ENCODE measurements at regions not wholly inside any gene's neighbourhood (a gene's known extent, or its start where the extent isn't known, plus 50 kb on each side); places are given as distances from the start of the nearest gene placed in this dataset.

GRCh38 chr4:119894650-119895208 is 171.9 kb downstream of the MAD2L1 start:
- H2AFZ ChIP-seq (replicated peaks; ENCODE audit: low read length, poor library complexity), result no peak overlapping the region
- no peak overlapping the region for H4K91ac ChIP-seq (ENCODE audit: insufficient read depth, low read depth, low read length)
- in situ Hi-C loops (cut with MboI; ENCODE audit: low sequenced_read_pairs), result no loop called here
- TF ChIP-seq FOS (IDR thresholded peaks at IDR 0.05; ENCODE audit: low read depth, low read length), result no peak
- TF ChIP-seq NFE2L2 (IDR thresholded peaks at IDR 0.05; ENCODE audit: low read depth, low read length), result no peak
- TF ChIP-seq MXI1 (IDR thresholded peaks at IDR 0.05; ENCODE audit: borderline replicate concordance, low read depth, low read length), result no peak
- no peak for TF ChIP-seq USF2 (IDR thresholded peaks at IDR 0.05; ENCODE audit: low read depth, low read length)
- no peak for TF ChIP-seq SMC3 (IDR thresholded peaks at IDR 0.05; ENCODE audit: low read depth, low read length)
- no peak for TF ChIP-seq MAZ (IDR thresholded peaks at IDR 0.05; ENCODE audit: borderline replicate concordance, low read depth, low read length)
- TF ChIP-seq CEBPB (IDR thresholded peaks at IDR 0.05; ENCODE audit: low read depth, low read length), result no peak
- no CpG with 5 or more reads among the region's 3 CpGs for WGBS, 2 experiments (ENCODE audit: extremely low coverage in 2 of 2, insufficient read length in 1 of 2)
- H4K8ac ChIP-seq (ENCODE audit: low read depth in 2 of 2, low read length in 2 of 2), result no peak overlapping the region
- H3K4me2 ChIP-seq (ENCODE audit: low read depth, low read length), result 0 out of 2 replicates have a peak overlapping the region, but pooled peaks have one; percentile 14
- no peak overlapping the region for H2BK20ac ChIP-seq (ENCODE audit: low read depth, low read length)
- dilution Hi-C loops (cut with HindIII; ENCODE audit: low sequenced_read_pairs, unreplicated experiment), result no loop called here
- DNase-seq, result peak; percentile 25
- H3K79me1 ChIP-seq (ENCODE audit: low read depth in 1 of 2, low read length in 2 of 2), result no peaks in the 10 kb centered on the region
- no peak overlapping the region for H3K9ac ChIP-seq (ENCODE audit: low read depth, low read length)
- H2AK5ac ChIP-seq (ENCODE audit: low read depth, low read length), result no peak overlapping the region
- H3K9me1 ChIP-seq (ENCODE audit: insufficient read depth, low read length), result no peaks in the 10 kb centered on the region
- peaks cover 4% of the 10 kb centered on the region; the same call in 1 of the 2 replicates for H3K4me1 ChIP-seq (ENCODE audit: control insufficient read depth, insufficient read depth, low read length)
- peak overlapping the region; percentile 80; the same call in 1 of the 2 replicates for H3K27ac ChIP-seq (ENCODE audit: insufficient read depth, low read length)
- BruUV-seq (replicated peaks), result no TSS peak
- H3K4ac ChIP-seq (ENCODE audit: low read depth, low read length), result no peak overlapping the region
- H2BK120ac ChIP-seq (ENCODE audit: low read depth, low read length), result no peak overlapping the region
- H3K27me3 ChIP-seq (ENCODE audit: control insufficient read depth, insufficient read depth, low read length), result no peaks in the 10 kb centered on the region
- no peaks in the 10 kb centered on the region for H4K20me1 ChIP-seq (ENCODE audit: insufficient read depth, low read length)
- no peak overlapping the region for H3K14ac ChIP-seq (replicated peaks; ENCODE audit: low read depth, low read length)
- H3K36me3 ChIP-seq (ENCODE audit: control insufficient read depth, insufficient read depth, low read length), result no peaks in the 10 kb centered on the region
- H3K23ac ChIP-seq (ENCODE audit: low read depth, low read length), result no peak overlapping the region
- ChIA-PET POLR2A (ENCODE audit: unreplicated experiment) (no interaction called here), CTCF (no interaction called here)
- no peak overlapping the region for H3K56ac ChIP-seq (ENCODE audit: extremely low read depth, insufficient read depth, low read length)
- H3K9me3 ChIP-seq (ENCODE audit: control insufficient read depth, insufficient read depth, low read length), result no peaks in the 10 kb centered on the region
- ATAC-seq (ENCODE audit: low read depth), result peak; percentile 69
- H3K4me3 ChIP-seq (ENCODE audit: insufficient read depth, low read depth, low read length), result no peak overlapping the region
- H2AK9ac ChIP-seq (replicated peaks; ENCODE audit: low read depth, low read length, poor library complexity), result no peak overlapping the region
- H2BK15ac ChIP-seq (ENCODE audit: low read depth, low read length), result no peak overlapping the region; the same call in 2 of the 3 replicates
- no peak overlapping the region for H2BK5ac ChIP-seq (ENCODE audit: low read depth, low read length, poor library complexity, severe bottlenecking)
- H4K5ac ChIP-seq (ENCODE audit: low read depth, low read length), result no peak overlapping the region
- peak overlapping the region; percentile 38; the same call in 1 of the 2 replicates for H3K18ac ChIP-seq (ENCODE audit: low read depth, low read length)
- intact Hi-C loops (cut with micrococcal nuclease), result no loop called here
